Esophagus muscularis mucosa (tissue), 4 donors: ENCODE measurements at regions not wholly inside any gene's neighbourhood (a gene's known extent, or its start where the extent isn't known, plus 50 kb on each side); places are given as distances from the start of the nearest gene placed in this dataset.

ENCODE experiments used
- DNase-seq: peaks from one replicate; pipeline ENCODE4 v3.0.0-alpha.2; 2017; ENCODE audit errors: extremely low spot score
- H3K27ac ChIP-seq, 4 donors: fragments of 200-600 bp; sonication (generic); replicated peaks in 1 of 4; 1 replicate in 3 of 4; 2 replicates in 1 of 4; pipeline ENCODE4 v1.5.1; 2016 to 2019; ENCODE audit warnings: mild to moderate bottlenecking in 1 of 4
- H3K27me3 ChIP-seq, 4 donors: fragments of 200-600 bp; sonication (generic); one replicate each; pipeline versions ENCODE4 v1.5.1 to v1.6.0; 2016 to 2019
- H3K36me3 ChIP-seq, 4 donors: fragments of 200-600 bp; sonication (generic); one replicate each; pipeline ENCODE4 v1.5.1; 2016 to 2019
- H3K4me1 ChIP-seq, 4 donors: fragments of 200-600 bp; sonication (generic); one replicate each; pipeline ENCODE4 v1.5.1; 2016 to 2019
- H3K4me3 ChIP-seq, 4 donors: fragments of 200-600 bp; sonication (generic); 1 replicate in 2 of 4; 2 replicates in 2 of 4; pipeline ENCODE4 v1.5.1; 2016 to 2019; ENCODE audit warnings: mild to moderate bottlenecking in 4 of 4, moderate library complexity in 1 of 4
- H3K9me3 ChIP-seq, 4 donors: fragments of 200-600 bp; sonication (generic); 1 replicate in 3 of 4; 2 replicates in 1 of 4; pipeline ENCODE4 v1.5.1; 2016 to 2019
- EP300 ChIP-seq: sonication (generic); formaldehyde crosslinking; IDR thresholded peaks from one replicate; pipeline ENCODE4 v1.6.1; 2017; ENCODE audit warnings: antibody characterized with exemption
- POLR2A ChIP-seq: fragments of 450-650 bp; IDR thresholded peaks from one replicate; pipeline ENCODE4 v1.6.1; 2017; ENCODE audit warnings: antibody characterized with exemption, moderate library complexity, mild to moderate bottlenecking, low read depth
- POLR2AphosphoS5 ChIP-seq, 2 donors: sonication (generic); formaldehyde crosslinking; IDR thresholded peaks; one replicate each; pipeline ENCODE4 v1.6.1; 2017; ENCODE audit warnings: antibody characterized with exemption in 2 of 2
- WGBS: methylation state at CpG from one replicate; pipeline ENCODE4 v1.1.5; 2018; 5-methylcytosine and 5-hydroxymethylcytosine counted together
- intact Hi-C: fragments of 100-400 bp; cut with DNase I; formaldehyde crosslinking; loops from one replicate; pipeline ENCODE4 v1.15.1; 2023
- TF ChIP-seq, protein P1 (sequence below), 3 experiments: fragments of 200-600 bp in 2 of 3; fragments of 450-650 bp in 1 of 3; sonication (generic) in 2 of 3; IDR thresholded peaks; one replicate each; pipeline ENCODE4 v1.5.1; 2017 to 2019; ENCODE audit warnings: antibody characterized with exemption in 3 of 3, mild to moderate bottlenecking in 2 of 3, moderate library complexity in 1 of 3

GRCh38 chr13:40465015-40465390, 201.4 kb downstream of the FOXO1 start:
- no peak for TF ChIP-seq POLR2AphosphoS5 (IDR thresholded peaks at IDR 0.05)
- no peak for TF ChIP-seq EP300
- no peak for TF ChIP-seq POLR2A
- TF ChIP-seq, protein P1, sequence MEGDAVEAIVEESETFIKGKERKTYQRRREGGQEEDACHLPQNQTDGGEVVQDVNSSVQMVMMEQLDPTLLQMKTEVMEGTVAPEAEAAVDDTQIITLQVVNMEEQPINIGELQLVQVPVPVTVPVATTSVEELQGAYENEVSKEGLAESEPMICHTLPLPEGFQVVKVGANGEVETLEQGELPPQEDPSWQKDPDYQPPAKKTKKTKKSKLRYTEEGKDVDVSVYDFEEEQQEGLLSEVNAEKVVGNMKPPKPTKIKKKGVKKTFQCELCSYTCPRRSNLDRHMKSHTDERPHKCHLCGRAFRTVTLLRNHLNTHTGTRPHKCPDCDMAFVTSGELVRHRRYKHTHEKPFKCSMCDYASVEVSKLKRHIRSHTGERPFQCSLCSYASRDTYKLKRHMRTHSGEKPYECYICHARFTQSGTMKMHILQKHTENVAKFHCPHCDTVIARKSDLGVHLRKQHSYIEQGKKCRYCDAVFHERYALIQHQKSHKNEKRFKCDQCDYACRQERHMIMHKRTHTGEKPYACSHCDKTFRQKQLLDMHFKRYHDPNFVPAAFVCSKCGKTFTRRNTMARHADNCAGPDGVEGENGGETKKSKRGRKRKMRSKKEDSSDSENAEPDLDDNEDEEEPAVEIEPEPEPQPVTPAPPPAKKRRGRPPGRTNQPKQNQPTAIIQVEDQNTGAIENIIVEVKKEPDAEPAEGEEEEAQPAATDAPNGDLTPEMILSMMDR (IDR thresholded peaks at IDR 0.05) = no peak
- 97% methylated on average over 3 of the region's 3 CpGs for WGBS

DNA sequence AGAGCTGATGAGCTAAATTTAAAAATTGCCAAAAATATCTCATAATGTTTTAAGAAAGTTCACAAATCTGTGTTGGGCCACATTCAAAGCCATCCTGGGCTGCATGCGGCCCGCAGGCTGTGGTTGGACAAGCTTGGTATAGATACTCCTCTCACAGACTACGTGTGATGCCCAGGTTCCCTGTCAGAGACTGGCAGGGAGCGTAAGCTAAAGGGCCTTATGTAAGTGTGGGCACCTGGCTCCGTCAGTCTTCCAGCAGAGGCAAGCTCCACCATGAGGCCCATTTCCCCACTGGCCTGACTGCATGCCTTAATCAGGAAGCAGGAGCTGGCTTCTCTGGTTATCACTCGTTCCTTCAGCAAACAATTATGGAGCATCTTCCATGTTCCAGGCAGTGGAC, 200.2 kb downstream of the FOXO1 start:
- WGBS = 97% methylated on average over 6 of the region's 6 CpGs
- no peaks in the 10 kb centered on the region for H3K27me3 ChIP-seq
- TF ChIP-seq, protein P1 (IDR thresholded peaks at IDR 0.05) = no peak
- TF ChIP-seq POLR2A (no peak), EP300 (no peak), POLR2AphosphoS5 (IDR thresholded peaks at IDR 0.05) (no peak)
- no peak overlapping the region for H3K4me3 ChIP-seq
- no peak for DNase-seq
- no peak overlapping the region for H3K27ac ChIP-seq
- no peaks in the 10 kb centered on the region for H3K9me3 ChIP-seq
- no peaks in the 10 kb centered on the region for H3K36me3 ChIP-seq
- intact Hi-C loops = no loop called here
- H3K4me1 ChIP-seq = peaks cover 0 to 10% (median 0%) of the 10 kb centered on the region in 4 donors

More at GRCh38 chr13:40465015-40465390, 201.4 kb downstream of the FOXO1 start:
- Histone ChIP-seq H3K27me3 (no peaks in the 10 kb centered on the region), H3K4me3 (no peak overlapping the region), H3K4me1 (no peaks in the 10 kb centered on the region), H3K27ac (no peak overlapping the region), H3K9me3 (peaks cover 0 to 3% (median 0%) of the 10 kb centered on the region in 4 donors), H3K36me3 (no peaks in the 10 kb centered on the region)
- no peak for DNase-seq
- intact Hi-C loops = no loop called here

GRCh38 chr13:40468227-40468838, 198.1 kb downstream of the FOXO1 start:
- H3K27me3 ChIP-seq = no peaks in the 10 kb centered on the region
- H3K4me1 ChIP-seq = peaks cover 0 to 10% (median 0%) of the 10 kb centered on the region in 4 donors
- H3K36me3 ChIP-seq = no peaks in the 10 kb centered on the region
- TF ChIP-seq EP300 (no peak), POLR2AphosphoS5 (IDR thresholded peaks at IDR 0.05) (no peak), POLR2A (no peak)
- TF ChIP-seq, protein P1 (IDR thresholded peaks at IDR 0.05) = no peak
- no peaks in the 10 kb centered on the region for H3K9me3 ChIP-seq
- 88% methylated on average over 2 of the region's 2 CpGs for WGBS
- DNase-seq = no peak
- H3K27ac ChIP-seq = no peak overlapping the region
- H3K4me3 ChIP-seq = no peak overlapping the region
- intact Hi-C loops = no loop called here

DNA sequence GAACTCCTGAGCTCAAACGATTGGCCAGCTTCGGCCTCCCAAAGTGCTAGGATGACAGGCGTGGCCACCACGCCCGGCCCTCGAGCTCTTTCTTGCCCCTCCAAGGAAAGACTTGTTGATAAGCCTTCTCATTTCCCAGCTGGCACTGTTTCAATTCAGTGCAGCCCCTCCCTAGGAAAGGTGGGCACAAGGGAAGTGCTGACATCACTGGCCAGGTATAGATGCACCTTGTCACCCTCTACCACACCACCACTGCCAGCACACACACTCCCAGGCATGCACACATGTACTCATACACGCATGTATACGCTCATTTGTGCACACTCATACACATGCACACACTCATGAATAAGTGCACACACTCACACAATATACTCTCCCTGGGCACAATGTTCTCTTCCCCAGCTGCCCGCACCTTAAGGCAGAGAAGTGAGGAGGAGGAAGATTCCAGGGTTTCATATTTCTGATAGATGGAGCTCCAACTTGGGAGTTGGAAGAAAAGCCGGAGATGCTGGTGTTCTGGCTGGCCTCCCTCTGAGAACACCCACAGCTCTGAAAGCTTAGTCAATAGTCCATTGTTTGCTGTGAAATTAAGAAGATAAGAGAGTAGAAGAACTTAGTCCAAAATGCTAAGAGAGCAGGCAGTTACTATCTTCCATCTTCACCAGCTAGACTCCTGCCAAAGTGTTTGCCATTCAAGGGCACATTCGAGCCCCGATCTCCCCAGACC, 196.7 kb downstream of the FOXO1 start:
- TF ChIP-seq EP300 = no peak
- TF ChIP-seq POLR2A = no peak
- TF ChIP-seq POLR2AphosphoS5 (IDR thresholded peaks at IDR 0.05) = no peak
- TF ChIP-seq, protein P1 (IDR thresholded peaks at IDR 0.05) = no peak
- Histone ChIP-seq H3K27ac (peak overlapping the region in 3 of 4 donors; percentile 50 to 68 (median 55)), H3K27me3 (no peaks in the 10 kb centered on the region), H3K4me3 (no peak overlapping the region), H3K9me3 (no peaks in the 10 kb centered on the region), H3K36me3 (no peaks in the 10 kb centered on the region), H3K4me1 (peaks cover 0 to 10% (median 0%) of the 10 kb centered on the region in 4 donors)
- WGBS = 92% methylated on average over 12 of the region's 12 CpGs
- DNase-seq = no peak
- intact Hi-C loops = no loop called here
